HEK293 (cell line): ENCODE measurements at regions not wholly inside any gene's neighbourhood (a gene's known extent, or its start where the extent isn't known, plus 50 kb on each side); places are given as distances from the start of the nearest gene placed in this dataset.

Experiments used
- KLF1 ChIP-seq: fragments of 450-650 bp; formaldehyde crosslinking; IDR thresholded peaks from 2 replicates; pipeline ENCODE4 v1.5.1; 2016; ENCODE audit warnings: missing biosample characterization, missing genetic modification characterization
- YY2 ChIP-seq: fragments of 450-650 bp; formaldehyde crosslinking; IDR thresholded peaks from 2 replicates; pipeline ENCODE4 v1.5.1; 2016; ENCODE audit warnings: missing biosample characterization, missing genetic modification characterization
- ZNF175 ChIP-seq: fragments of 450-650 bp; formaldehyde crosslinking; IDR thresholded peaks from 2 replicates; pipeline ENCODE4 v1.5.1; 2016; ENCODE audit warnings: missing biosample characterization, missing genetic modification characterization
- ZNF211 ChIP-seq: fragments of 450-650 bp; formaldehyde crosslinking; IDR thresholded peaks from 2 replicates; pipeline ENCODE4 v1.5.1; 2016; ENCODE audit warnings: low read depth, missing biosample characterization, missing genetic modification characterization
- ZNF335 ChIP-seq: fragments of 450-650 bp; formaldehyde crosslinking; conservative IDR thresholded peaks from 2 replicates; pipeline ENCODE4 v1.5.1; 2016; ENCODE audit warnings: missing biosample characterization, missing genetic modification characterization
- ZNF544 ChIP-seq: fragments of 450-650 bp; formaldehyde crosslinking; IDR thresholded peaks from 2 replicates; pipeline ENCODE4 v1.5.0; 2017; ENCODE audit warnings: missing biosample characterization, missing genetic modification characterization
- TF ChIP-seq, protein P1 (sequence below): fragments of 450-650 bp; formaldehyde crosslinking; IDR thresholded peaks from 2 replicates; pipeline ENCODE4 v1.5.1; 2016; ENCODE audit warnings: missing biosample characterization, missing genetic modification characterization
- TF ChIP-seq, protein P2 (sequence below): fragments of 450-650 bp; formaldehyde crosslinking; IDR thresholded peaks from 2 replicates; pipeline ENCODE4 v1.5.1; 2016; ENCODE audit warnings: missing biosample characterization, missing genetic modification characterization

DNA sequence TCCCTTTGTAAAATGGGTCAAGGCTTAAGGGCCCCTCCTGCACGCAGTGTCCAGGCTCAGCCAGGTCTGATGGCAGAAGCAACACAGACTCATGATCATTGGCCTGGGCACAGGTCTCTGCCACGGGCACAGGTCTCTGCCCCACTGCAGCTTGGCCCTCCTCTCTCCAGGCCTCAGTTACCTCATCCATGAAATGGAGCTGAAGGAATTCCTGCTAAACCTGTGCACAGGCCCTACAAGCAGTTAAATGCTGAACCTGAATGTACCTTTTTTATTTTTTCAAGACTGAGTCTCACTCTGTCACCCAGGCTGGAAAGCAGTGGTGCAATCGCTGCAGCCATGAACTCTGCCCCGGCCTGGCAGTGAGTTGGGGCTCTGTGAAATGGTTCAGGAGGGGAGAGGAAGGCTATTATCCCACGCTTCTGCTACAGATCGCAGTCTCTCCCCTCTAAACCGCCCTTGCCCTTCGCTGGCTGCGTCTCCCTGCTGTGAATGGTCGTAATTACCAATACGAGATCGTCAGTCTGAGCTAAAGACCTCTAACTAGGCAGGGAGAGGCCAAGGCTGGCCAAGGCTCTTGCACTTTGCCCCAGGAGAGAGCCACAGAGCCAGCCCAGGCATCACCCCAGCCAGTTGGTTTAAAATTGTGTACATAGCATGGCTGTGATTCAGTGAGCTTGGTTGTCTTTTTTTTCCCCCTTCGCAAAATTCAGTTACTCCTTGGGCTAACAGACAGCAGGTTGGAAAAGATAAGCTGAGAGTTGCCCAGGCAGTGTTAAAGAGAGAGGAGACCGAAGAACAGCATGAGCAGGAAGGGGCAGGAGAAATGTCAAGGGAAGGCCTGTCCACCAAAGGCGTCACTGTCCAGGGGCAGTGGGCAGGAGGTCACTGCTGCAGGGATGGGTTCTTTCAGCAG, 93.0 kb upstream of the KCTD7 start:
- TF ChIP-seq, protein P1, sequence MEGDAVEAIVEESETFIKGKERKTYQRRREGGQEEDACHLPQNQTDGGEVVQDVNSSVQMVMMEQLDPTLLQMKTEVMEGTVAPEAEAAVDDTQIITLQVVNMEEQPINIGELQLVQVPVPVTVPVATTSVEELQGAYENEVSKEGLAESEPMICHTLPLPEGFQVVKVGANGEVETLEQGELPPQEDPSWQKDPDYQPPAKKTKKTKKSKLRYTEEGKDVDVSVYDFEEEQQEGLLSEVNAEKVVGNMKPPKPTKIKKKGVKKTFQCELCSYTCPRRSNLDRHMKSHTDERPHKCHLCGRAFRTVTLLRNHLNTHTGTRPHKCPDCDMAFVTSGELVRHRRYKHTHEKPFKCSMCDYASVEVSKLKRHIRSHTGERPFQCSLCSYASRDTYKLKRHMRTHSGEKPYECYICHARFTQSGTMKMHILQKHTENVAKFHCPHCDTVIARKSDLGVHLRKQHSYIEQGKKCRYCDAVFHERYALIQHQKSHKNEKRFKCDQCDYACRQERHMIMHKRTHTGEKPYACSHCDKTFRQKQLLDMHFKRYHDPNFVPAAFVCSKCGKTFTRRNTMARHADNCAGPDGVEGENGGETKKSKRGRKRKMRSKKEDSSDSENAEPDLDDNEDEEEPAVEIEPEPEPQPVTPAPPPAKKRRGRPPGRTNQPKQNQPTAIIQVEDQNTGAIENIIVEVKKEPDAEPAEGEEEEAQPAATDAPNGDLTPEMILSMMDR (tag by site-specific recombination): no peak
- TF ChIP-seq KLF1 (tag by site-specific recombination): no peak
- TF ChIP-seq ZNF544: no peak
- TF ChIP-seq YY2 (tag by site-specific recombination): no peak
- TF ChIP-seq, protein P2, sequence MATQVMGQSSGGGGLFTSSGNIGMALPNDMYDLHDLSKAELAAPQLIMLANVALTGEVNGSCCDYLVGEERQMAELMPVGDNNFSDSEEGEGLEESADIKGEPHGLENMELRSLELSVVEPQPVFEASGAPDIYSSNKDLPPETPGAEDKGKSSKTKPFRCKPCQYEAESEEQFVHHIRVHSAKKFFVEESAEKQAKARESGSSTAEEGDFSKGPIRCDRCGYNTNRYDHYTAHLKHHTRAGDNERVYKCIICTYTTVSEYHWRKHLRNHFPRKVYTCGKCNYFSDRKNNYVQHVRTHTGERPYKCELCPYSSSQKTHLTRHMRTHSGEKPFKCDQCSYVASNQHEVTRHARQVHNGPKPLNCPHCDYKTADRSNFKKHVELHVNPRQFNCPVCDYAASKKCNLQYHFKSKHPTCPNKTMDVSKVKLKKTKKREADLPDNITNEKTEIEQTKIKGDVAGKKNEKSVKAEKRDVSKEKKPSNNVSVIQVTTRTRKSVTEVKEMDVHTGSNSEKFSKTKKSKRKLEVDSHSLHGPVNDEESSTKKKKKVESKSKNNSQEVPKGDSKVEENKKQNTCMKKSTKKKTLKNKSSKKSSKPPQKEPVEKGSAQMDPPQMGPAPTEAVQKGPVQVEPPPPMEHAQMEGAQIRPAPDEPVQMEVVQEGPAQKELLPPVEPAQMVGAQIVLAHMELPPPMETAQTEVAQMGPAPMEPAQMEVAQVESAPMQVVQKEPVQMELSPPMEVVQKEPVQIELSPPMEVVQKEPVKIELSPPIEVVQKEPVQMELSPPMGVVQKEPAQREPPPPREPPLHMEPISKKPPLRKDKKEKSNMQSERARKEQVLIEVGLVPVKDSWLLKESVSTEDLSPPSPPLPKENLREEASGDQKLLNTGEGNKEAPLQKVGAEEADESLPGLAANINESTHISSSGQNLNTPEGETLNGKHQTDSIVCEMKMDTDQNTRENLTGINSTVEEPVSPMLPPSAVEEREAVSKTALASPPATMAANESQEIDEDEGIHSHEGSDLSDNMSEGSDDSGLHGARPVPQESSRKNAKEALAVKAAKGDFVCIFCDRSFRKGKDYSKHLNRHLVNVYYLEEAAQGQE (tag by site-specific recombination): no peak
- no peak for TF ChIP-seq ZNF211 (tag by site-specific recombination)
- no peak for TF ChIP-seq ZNF175
- no peak for TF ChIP-seq ZNF335 (tag by site-specific recombination)
